Frontal cortex (tissue), 3 donors: ENCODE measurements at regions not wholly inside any gene's neighbourhood (a gene's known extent, or its start where the extent isn't known, plus 50 kb on each side); places are given as distances from the start of the nearest gene placed in this dataset.

Experiments used
- DNase-seq, 2 donors: peaks; one replicate each; pipeline ENCODE4 v3.0.0; 2012; ENCODE audit warnings: low spot score in 2 of 2
- FAIRE-seq: peaks from 2 replicates; lab custom pipeline; 2012; peaks lifted over from hg19 to GRCh38; lab: Jason Lieb, UNC
- donor health status: control.
- donor health status: control.
- donor health status: control.

- FAIRE-seq (no peak), DNase-seq (no peak)
Measured at GRCh38 chr2:161031511-161031910, 128.7 kb upstream of the TANK start.

DNA sequence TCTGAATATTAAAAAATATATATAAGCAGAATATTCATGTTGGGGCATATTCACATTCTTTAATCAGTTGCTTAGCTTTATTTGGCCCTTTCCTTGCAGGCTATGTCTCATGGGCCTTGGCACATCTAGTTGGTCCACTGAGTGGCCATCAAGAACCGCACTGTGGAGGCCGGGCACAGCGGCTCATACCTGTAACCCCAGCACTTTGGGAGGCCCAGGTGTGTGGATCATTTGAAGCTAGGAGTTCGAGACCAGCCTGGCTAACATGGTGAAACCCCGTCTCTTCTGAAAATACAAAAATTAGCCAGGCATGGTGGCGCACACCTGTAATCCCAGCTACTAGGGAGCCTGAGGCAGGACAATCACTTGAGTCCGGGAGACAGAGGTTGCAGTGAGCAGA is 127.6 kb upstream of the TANK start:
- FAIRE-seq (no peak), DNase-seq (no peak)

- DNase-seq (no peak), FAIRE-seq (no peak)
Measured at GRCh38 chr2:161033059-161033660, 127.1 kb upstream of the TANK start.

DNA sequence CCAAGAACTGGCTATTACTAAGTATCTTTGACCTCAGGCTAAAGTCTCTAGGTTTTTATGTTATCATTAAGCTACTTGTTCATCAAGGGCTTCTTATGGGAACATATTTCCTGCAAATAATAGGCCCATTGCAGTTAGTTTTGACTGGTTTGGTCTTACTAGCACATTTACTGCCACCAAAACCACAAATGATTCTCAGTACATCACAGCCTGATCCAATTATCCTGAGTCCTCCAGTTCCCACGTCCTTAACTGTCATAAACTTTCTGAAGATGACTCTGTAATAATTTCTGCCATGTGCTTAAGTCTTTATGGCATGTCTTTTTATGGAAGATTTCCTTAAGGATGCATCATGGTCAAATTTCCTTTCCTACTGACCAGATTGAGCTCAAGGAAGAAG is 123.3 kb upstream of the TANK start:
- FAIRE-seq: no peak
- DNase-seq: no peak

DNA sequence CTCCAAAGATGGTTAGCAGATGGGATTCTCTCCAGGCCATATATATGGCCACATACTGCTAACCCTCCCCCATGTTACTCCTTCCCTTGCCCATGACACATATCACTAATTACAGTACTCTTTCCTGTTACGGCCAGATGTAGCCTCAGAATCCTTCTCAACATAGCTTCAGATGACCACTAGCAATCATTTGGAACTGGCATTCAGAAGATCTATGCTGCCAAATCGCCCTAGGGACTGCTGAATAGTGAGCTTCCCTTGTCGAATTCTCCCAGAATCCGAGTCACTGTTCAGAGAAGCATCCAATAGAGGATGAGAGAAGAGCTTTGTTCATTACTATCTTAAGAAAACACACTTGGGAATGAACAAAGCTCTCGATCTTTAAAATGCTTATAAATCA is 121.2 kb upstream of the TANK start:
- FAIRE-seq (no peak), DNase-seq (no peak)

DNA sequence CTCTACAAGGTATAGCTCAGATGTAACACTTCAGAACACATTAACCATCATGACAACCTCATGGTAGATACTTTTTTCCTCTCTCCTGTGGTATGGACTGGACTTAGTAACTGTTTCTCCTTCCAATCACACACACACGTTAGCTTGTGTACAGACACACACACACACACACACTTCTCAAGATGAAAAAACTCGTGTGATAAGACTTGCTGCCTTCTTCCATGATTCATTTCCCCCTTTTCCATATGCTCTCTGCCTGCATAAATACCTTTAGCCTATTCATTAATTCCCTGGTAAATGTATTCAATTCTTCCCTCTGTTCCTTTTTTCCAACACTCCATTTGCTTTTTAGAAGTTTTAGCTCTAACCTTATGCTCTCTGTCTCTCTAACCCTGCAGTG is 118.9 kb upstream of the TANK start:
- no peak for FAIRE-seq
- no peak for DNase-seq

DNA sequence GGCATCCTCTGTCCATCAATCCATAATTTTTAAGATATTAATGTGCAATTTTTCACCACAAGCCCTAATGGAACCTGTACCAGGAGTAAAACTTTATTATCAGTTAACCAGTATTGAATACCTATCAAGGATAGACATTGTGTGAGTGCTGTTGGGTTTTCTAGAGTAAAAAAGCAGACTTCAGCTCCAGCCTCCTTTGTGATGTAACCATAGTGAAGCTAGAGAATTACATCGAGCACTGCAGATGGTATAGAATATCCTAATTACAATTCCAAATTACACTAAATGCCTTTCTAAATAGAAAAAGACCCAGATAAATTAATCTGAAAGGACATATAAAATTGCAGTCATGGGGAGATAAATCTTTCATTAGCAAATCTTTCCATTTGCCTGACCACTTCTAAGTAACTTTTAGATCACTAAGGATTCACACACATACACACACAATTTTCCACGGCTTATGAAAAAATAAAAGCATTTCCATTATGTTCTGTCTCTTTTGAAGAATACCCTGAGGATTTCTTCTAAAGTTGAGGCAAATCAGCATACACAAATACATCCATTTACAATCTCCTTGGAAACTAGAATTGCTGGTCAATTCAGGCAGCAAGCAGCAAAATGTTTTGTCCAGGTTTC is 117.1 kb upstream of the TANK start:
- DNase-seq (no peak), FAIRE-seq (no peak)

- FAIRE-seq: no peak
- DNase-seq: no peak
Measured at GRCh38 chr2:161044095-161044865, 115.9 kb upstream of the TANK start.

DNA sequence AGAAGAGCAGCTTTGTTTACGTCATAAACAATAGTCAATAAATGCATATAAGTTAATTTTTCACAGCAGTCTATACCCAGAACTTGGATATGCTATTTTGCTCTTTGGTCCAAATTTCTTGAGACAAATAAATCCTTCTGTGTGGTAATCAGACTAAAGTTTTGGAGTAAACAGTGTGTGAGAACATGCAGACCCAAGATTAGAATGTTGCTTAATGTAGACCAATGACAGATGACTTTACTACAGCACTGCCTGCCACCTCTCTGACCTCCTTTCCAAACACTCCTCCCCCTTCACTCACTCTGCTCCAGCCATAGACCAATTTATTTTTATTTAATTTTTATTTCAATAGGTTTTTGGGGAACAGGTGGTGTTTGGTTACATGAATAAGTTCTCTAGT is 115.3 kb upstream of the TANK start:
- FAIRE-seq: no peak
- no peak for DNase-seq

- DNase-seq (no peak), FAIRE-seq (no peak)
Measured at GRCh38 chr2:161045726-161046125, 114.5 kb upstream of the TANK start.

GRCh38 chr2:161046876-161047275 is 113.4 kb upstream of the TANK start:
- DNase-seq: no peak
- FAIRE-seq: no peak

DNA sequence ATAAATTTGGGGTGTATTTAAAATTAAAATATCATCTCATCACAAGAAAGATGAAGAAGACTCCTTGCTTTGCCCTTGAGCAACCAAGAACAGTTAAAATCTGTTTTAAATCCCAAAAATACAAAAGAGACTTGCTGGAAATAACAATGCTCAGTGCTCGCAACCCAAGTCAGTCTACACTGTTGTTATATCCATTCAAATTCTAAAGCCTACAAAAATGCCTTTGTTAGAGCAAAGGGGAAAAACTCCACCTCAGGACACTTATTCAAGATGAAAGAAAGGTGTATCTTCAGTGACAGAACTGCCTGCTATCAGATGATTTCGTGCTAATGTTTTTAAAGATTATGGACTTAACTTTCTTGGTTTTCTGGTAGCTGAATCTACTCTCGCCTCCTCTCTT is 111.9 kb upstream of the TANK start:
- FAIRE-seq: no peak
- DNase-seq: no peak

DNA sequence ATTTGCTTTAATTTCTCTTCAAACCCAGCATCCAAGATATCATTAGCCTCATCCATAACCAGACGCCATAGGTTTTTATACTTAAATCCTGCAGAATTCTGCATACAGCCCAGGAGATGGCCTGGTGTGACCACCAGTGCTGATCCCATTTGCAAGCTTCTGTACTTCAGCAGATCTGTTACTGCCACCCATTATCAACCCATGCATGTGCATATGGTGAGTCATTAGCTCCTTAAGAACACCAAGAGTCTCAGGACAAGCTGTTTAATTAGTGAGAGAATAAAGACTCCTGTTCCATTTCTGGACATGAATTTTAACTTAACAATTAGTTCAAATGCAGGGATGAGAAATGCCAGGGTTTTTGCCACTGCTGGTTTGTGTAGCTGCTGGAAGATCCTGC is 110.7 kb upstream of the TANK start:
- DNase-seq (no peak), FAIRE-seq (no peak)

DNA sequence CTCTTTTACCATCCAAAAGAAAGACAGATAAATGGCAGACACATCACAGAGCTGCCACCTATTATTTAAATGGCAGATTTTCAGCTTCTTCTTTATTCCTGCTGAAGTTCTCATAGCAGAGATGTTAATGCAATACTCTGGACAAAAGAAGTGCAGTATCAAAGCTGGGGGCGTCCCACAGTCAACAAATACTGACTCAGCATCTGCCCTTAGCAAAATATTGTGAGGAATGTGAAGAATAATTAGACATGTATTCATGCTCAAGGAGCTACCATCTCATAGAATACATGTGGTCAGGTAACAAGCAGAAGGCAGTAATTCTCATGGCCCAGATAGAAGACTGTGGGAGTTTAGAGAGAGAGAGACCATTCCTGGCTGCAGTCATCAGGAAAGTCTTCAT is 108.0 kb upstream of the TANK start:
- DNase-seq: no peak
- FAIRE-seq: no peak

DNA sequence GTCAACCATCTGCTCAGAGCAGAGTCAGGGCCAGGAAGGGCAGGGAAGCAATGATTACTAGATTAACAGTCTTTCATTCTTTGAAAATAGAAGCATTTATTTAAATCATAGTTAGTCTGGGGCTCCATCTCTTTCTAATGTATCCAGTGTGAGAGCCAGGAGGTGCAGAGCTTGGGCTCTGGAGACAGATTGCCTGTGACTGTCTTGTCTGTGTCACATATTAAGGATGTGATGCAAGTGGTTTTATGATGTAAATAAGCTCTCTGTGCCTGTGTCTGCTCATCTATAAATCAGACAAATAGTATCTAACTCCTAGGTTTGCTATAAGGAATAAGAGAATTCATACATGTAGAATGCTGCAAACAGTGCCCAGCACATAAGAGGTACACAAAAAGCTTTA is 104.9 kb upstream of the TANK start:
- DNase-seq (no peak), FAIRE-seq (no peak)

- DNase-seq (no peak), FAIRE-seq (no peak)
Measured at GRCh38 chr2:161059388-161059787, 100.8 kb upstream of the TANK start.

GRCh38 chr2:161061786-161062185 is 98.4 kb upstream of the TANK start:
- DNase-seq (no peak), FAIRE-seq (no peak)

- FAIRE-seq (no peak), DNase-seq (peak; percentile 16 to 35)
Measured at GRCh38 chr2:161063157-161063945, 96.9 kb upstream of the TANK start.

GRCh38 chr2:161063946-161064306 is 96.3 kb upstream of the TANK start:
- no peak for FAIRE-seq
- DNase-seq: no peak

GRCh38 chr2:161067846-161068350 is 92.3 kb upstream of the TANK start:
- no peak for DNase-seq
- no peak for FAIRE-seq

DNA sequence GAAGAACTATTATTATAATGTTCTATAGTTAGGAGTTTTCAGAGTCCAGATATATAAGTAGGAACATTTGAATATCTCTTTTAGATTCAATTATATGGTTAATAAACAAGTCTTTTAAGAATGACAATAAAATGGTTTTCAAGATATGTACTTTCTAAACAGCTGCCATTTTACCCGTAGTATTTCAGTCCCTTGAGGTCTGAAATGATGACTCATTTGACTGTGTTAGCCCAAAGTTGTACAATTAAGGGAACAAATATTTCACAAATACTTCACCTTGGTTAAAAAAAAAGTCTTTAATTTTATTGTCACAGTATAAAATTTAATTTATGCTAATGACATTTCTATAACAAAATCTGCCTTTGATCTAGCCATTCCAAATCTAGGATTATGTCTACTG is 91.6 kb upstream of the TANK start:
- FAIRE-seq (no peak), DNase-seq (no peak)
